Upper lobe of left lung (tissue), 4 donors: ENCODE measurements at regions not wholly inside any gene's neighbourhood (a gene's known extent, or its start where the extent isn't known, plus 50 kb on each side); places are given as distances from the start of the nearest gene placed in this dataset.

Experiments
- CTCF ChIP-seq, 6 experiments: fragments of 450-650 bp in 4 of 6; fragments of 200-600 bp in 2 of 6; sonication (generic) in 2 of 6; IDR thresholded peaks; one replicate each; pipeline ENCODE4 v1.5.1; 2016 to 2019; ENCODE audit warnings: antibody characterized with exemption in 6 of 6
- EP300 ChIP-seq, 4 donors: sonication (generic); formaldehyde crosslinking; IDR thresholded peaks; one replicate each; pipeline ENCODE4 v1.5.1; 2017; ENCODE audit warnings: antibody characterized with exemption in 4 of 4, control low read depth in 2 of 4
- POLR2A ChIP-seq, 4 donors: fragments of 450-650 bp; IDR thresholded peaks; one replicate each; pipeline ENCODE4 v1.5.1; 2016 to 2017; ENCODE audit warnings: antibody characterized with exemption in 4 of 4, mild to moderate bottlenecking in 2 of 4
- POLR2AphosphoS5 ChIP-seq, 2 donors: sonication (generic); formaldehyde crosslinking; IDR thresholded peaks; one replicate each; pipeline ENCODE4 v1.5.1; 2017; ENCODE audit warnings: antibody characterized with exemption in 2 of 2

GRCh38 chr19:20371911-20372310 is 193.7 kb downstream of the ZNF737 start:
- TF ChIP-seq CTCF (IDR thresholded peaks at IDR 0.05) (no peak), EP300 (IDR thresholded peaks at IDR 0.05) (no peak), POLR2AphosphoS5 (IDR thresholded peaks at IDR 0.05) (no peak), POLR2A (IDR thresholded peaks at IDR 0.05) (no peak)
